Activated CD4-positive, CD25-positive, alpha-beta regulatory T cell (primary cell): ENCODE measurements at regions not wholly inside any gene's neighbourhood (a gene's known extent, or its start where the extent isn't known, plus 50 kb on each side); places are given as distances from the start of the nearest gene placed in this dataset.
"Not testable (repeated sequence)": the region's sequence is repeated elsewhere in the genome, so short reads cannot be mapped to it uniquely, and the experiment has no call there.

ENCODE experiments used
- DNase-seq, 4 experiments: peaks; one replicate each; lab custom pipeline; 2025; lab: John Stamatoyannopoulos, UW

DNA sequence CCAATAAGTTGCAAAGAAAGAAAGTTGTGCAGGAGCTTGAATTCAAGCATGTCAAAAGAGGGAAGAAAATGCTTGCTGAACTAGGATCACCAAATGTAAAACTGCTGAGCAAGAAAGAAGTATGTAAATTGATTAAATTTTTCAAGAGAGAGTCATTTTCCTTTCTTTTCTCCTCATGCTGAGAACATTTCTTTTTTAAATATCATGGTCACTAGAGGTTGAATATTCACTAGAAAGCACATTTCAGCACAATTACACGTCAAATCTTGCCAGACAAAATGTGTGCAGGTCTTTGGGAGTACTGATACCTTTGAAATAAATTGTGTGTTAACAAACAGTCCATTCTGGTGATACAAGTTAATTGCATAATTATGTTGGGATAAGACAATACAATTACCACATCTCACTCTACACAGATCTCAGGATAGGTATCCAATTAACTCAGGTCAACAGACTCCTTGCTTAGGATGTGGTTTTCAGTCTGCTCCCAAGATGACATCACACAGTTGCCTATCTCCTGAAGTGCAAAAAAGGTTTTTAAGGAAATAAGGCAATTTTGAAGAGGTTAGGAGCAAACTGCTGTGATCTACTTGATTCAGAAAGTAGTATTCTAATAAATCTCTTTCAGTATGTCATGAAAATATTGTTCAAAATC lies 862.2 kb downstream of the RPS29 start:
- no peak for DNase-seq

DNA sequence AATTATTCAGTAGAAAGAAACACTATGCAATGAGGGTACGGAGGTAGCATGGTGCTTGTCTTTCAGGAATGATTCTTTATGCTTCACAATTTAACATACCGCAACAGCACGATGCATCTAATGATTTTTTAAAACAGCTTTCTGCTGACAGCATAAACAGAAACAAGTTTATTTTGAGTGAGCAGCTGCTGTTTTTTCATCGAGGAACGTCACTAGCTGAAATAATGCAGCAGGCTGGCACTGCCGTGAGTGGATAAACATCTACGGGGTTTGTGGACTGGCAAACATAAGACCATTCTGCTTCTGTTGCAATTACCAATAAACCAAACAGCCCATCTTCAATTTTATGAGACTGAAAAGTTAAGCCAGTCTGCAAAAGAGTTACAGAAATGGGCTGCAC lies 871.8 kb downstream of the RPS29 start:
- no peak for DNase-seq

DNA sequence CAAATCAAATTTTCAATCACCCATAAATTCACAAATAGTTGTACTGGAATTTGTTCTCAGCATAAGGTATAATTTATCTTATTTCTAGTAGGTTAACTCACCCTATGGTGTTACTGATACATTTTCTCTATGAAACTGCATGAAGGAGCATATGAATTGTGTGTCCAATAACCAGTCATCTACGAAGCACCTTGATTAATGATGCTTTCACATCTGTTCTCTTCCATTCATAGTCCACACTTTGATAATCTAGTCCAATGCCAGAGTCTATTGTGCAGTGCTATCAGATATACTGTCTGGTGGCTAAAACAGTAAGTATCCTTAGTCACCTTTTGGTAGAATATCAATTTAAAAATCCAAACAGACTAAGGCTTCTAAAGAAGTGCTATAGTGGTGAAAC lies 876.0 kb downstream of the RPS29 start:
- DNase-seq, result no peak

DNA sequence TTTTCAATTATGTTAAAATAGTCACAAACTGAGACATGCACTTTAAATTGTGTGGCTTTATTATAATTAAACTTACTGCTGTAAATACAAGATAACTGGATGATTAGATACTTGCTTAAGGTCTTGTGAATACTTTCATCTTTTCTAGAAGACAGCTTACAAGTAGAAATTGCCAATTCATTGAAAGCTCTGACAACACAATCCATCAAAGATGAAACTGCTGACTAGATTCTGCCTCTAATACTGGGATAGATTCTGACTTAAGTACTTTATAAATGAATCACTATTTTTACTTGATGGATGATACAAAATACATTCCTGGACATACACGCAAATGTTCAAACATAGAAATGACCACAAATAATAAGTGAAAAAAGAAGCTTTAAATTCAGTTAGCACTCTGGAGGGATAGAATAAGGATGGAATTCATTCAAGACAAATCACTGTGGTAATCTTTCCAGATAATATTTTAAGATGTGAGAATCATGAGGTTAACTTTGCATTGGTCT lies 876.8 kb downstream of the RPS29 start:
- no peak for DNase-seq

DNA sequence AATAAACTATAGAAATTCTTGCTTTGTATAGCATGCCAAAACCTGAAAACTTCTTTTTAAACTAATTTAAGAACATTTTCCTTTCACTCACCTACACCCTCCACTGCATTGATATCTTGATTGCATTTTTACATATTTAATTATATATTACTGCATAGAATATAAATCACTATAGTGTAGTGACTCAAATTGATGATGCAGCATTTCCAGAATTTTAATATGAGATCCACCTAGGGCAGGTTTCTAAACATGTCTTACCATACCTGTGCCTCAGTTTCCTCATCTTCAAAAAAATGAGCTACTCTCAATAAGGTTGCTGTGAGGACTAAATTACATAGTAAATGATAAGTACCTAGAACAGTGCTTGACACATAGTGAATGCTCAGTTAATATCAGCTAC lies 881.5 kb downstream of the RPS29 start:
- DNase-seq, result no peak

DNA sequence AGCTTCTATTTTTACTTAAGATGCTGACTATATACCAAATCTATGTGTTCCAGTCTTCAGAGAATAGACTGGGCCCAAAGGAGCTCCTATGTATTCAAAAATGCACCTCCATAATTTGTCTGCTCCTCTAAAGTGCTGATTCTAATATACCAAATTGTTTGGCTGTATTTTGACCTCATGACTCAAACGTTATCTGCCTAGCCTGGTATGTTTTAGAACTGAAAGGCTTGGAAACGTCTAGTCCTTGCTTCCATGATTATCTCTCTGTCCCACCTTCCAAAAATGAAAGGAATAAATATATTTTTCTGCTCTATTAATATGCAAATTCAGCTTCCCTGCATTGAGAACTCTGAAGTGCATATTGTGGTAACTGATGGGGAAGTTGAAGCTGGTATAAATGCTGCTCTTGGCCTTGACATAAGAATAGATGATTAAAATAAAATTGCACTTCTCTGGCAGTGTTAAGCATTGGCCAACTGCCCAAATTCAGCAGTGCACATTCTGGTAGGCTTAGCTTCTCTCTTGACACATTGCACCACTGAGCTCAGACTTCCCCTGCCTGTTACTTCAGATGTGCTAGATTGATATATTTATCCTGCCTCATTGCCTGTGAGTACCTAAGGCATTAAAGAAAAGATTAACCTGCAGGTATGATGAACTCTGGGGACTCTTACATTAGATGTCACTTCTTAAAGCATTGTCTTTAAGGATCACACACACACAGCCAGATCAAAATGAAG lies 882.3 kb downstream of the RPS29 start:
- DNase-seq, result no peak

DNA sequence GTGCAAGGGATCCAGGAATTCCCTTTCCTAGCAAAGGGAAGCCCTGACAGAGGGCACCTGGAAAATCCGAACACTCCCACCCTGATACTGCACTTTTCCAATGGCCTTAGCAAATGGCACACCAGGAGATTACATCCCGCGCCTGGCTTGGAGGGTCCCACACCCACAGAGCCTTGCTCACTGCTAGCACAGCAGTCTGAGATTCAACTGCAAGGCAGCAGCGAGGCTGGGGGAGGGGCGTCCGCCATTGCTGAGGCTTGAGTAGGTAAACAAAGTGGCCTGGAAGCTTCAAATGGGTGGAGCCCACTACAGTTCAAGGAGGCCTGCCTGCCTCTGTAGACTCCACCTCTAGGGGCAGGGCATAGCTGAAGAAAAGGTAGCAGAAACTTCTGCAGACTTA lies 888.8 kb downstream of the RPS29 start:
- not testable (repeated sequence) for DNase-seq

DNA sequence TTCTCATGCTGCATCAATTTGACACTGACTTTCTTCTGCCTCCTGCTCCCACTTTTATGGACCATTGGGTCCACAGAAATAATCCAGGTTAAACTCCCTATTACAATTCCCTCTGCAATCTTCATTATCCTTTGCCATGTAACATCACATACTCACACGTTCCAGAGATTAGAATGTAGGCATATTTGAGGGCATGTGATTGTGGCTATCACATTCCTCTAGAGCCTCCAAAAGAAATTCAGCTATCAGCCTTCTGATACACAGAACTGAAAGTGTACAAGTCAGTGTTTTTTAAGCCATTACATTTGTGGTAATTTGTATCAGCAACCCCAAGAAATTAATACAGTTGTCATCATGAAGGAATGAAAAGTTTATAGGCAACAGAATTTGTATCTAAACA lies 892.4 kb downstream of the RPS29 start:
- DNase-seq, result no peak

DNA sequence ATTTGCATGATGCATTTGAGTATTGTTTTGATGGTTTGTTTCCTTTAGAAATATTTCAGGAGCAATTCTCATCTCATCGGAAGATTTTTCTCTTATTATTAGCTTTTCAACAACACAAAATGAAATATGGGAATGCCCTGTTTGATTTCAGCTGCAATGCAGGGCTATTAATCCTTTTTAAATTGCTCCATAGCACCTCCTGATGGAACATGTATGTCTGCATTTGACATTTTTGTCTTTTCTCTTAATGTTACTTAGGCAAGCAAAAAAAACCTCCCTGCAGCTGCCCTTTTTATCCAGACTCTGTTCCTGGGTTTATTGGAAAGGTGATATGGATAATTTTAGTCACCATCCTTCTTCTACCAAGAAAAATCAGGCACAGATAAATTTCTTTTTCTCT lies 895.8 kb downstream of the RPS29 start:
- no peak for DNase-seq

DNA sequence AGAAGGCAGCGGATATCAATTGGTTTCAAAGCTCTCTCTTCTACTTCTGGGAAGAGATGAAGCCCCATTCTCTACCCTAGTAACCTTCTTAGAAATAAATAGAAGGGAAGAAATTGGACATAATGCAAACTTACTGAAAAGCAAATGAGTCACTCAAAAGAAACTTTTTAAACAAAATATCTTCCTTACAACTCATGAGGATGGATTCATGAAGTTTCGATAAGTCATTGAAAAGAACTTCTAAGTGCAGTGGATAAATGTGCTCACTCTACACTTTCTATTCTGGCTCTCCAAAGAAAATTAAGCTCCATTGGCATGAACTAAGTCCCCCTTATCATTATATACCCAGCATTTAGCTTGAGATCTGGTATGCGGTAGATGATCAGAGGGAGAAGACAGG lies 899.5 kb downstream of the RPS29 start:
- no peak for DNase-seq

DNA sequence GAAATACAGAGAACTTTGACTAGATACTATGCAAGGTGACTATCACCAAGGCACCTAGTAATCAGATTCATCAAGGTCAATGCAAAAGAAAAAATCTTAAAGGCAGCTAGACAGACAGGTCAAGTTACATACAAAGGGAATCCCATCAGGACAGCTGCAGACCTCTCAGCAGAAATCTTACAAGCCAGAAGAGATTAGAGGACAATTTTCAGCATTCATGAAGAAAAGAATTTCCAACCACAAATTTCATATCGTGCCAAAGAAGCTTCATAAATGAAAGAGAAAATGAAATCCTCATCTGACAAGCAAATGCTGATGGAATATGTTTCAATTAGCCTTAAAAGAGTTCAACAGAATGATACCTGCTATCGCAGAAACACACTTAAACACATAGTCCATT lies 913.7 kb downstream of the RPS29 start:
- no peak for DNase-seq

DNA sequence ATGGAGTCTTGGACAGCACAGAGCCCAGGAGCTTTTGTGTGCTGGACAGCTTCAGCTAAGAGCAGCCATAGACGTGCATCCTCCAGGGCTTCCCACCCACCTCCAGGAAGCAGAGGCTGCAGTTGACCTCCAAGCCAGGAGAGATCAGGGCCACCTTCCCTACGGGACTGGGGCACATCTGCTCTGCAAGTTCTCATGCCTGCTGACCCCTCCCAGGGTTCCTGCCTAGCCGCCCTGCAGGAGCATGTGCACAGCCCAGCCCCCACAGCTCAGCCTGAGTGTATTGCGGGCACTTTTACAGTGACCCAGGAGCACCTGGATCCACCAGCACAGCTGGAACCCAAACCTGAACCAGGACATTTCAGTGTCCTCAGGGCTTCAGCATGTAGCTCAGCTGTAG lies 915.2 kb downstream of the RPS29 start:
- DNase-seq, result no peak

DNA sequence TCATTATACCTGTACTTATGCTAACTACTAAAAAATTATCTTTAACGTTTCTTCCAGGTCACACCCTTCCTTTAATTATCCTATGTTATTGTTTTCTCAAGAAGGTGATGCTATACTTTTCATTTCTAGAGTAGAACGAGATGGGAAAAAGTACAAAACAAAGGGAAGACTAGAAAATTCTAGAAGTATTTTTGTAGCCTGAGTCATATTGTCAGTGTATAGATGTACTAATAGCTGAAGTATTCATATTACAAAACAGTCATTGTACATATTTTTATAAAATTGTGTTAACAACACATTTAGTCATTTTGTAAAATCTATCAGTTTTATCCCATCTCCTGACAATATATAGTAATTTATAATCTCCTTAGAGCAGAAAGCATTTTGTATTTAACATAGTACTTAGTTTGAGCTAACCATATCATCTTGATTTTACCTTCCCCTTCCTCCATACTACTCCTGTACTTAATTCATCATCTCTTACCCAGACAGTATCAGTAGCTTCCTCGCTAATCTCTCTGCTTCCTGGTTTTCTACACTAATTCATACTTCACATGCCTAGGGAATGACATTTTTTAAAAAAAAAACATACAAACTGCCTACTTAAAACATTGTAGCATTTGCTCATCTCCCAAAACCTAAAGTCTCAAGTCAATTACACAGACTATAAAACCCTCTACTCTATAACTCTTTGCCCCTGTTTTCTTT lies 920.9 kb downstream of the RPS29 start:
- no peak for DNase-seq

DNA sequence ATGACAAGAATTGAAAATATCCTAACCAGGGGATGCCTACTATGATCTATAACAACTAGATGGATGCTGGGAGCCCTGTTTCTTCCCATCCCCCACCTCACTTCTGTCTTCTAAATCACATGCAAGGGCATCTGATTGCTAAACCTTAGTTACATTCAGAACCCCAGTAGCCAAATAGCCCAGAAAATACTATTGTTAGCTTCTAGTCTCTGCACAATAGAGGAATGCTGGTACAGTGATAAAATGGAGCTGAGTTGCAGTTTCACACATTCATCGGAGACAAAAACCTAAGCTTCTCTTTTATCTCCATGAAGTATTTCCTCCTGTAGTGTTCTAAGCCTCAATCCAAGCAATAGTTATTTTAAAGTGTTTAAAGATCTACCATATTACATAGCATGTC lies 942.9 kb downstream of the RPS29 start:
- DNase-seq, result no peak

DNA sequence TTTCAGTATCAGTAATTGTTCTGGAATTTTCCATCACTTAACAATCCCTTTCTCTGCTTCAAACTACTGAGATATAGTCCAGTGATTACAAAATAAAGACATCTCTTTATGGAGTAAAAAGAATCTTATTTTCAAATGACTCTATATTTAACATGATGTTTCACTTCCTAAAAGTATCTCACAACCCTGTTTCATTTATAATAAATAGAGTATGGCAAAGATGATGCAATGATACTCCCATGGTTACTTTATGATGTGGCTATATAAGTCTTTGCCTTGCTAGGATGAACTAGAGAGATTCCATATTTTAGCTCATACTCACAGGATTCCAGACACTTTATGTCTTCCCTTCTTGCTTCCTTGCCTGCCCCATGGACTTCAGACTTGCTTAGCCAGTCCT lies 953.5 kb upstream of the MDGA2 start:
- no peak for DNase-seq

DNA sequence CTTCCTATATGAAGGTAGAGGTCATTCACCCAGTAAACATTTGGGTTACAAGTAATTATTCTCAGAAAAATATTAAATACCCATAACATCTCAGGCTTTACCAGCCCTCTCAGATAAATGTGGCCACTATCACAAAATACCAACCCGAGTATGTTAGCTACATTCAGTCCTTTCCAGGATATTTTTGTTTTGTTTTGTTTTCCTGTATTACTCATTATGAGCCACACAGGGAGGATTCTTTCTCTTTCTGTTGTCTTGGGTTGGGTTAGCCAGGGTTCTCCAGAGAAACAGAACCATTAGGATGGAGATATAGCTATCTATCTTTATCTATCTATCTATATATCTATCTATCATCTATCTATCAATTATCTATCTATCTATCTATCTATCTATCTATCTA lies 947.6 kb upstream of the MDGA2 start:
- DNase-seq, result no peak

DNA sequence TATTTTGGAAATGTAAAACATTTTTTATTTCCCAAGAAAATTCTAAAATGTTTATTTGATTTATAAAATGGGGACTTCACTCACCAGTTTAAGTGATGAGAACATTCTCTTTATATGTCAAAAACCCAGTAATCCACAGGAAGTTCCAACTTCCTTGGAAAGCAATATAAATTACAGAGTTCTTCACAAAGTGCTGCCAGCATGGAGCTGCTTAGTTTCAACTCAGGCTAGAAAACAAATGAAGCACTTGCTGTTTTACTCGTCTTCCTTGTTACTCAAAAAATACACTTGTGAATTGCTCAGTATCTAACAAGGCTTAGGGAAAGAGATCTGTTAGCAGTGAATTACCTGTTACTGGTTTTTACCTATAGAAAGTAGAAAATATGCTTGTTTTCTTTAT lies 942.7 kb upstream of the MDGA2 start:
- DNase-seq, result no peak

DNA sequence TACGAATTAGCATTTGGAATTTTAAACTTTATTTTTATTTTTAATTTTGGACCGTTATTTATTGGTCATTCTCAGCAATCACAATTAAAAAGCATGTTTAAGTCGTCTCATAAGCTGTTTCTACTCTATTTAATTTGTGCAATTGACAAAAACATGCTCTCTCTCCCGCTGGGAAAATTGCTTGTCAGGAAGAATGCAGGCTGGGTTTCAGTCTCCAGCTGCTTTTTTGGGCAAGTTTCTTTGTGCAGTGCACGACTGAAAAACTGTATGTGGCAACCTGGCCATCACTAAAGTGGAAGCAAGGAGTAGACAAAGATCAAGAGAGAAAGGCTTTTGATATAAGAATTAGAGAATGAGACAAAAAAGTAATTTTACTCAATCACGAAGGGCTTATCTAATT lies 941.5 kb upstream of the MDGA2 start:
- DNase-seq, result no peak

DNA sequence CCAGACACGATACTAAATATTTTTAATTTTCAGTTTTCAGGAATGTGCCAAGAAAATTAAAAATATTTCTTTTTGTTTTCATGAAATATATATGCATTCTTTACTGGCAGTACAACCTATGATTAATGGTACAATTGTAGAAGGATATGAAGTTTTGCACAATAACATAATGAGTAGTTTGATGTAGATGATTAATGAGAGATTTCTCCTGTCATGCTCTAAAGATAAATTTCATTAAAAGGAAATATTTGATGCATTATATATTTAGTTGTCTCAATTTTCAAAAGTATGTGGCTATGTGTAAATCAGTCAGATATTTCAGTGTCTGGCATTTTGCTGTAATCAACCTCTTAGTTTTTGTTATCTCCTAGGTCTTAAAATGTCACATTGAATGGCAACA lies 940.2 kb upstream of the MDGA2 start:
- DNase-seq, result no peak

DNA sequence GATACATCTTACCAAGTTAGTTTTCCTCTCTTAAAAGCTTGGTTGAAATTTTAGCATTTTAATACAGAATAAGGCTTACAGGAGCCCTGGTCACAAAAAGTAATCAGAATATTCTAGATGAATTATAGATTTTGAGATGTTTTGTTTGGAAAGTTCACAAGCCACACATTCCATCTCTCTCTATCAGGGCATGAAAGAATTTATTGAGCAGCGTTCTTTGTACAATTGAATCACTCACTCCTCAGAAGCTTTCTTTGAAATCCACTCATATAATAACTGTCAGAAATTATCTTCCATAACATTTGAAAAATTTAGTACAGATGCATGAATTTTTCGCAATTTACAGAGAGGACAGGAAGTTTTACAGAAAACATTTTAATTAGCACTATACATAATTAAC lies 938.6 kb upstream of the MDGA2 start:
- no peak for DNase-seq

DNA sequence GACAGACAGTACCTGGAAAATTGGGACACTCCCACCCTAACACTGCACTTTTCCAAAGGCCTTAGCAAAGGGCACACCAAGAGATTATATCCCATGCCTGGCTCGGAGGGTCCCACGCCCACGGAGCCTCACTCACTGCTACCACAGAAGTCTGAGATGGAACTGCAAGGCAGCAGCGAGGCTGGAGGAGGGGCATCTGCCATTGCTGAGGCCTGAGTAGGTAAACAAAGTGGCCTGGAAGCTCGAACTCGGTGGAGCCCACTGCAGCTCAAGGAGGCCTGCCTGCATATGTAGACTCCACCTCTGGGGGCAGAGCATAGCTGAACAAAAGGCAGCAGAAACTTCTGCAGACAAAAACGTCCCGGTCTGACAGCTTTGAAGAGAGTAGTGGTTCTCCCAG lies 931.6 kb upstream of the MDGA2 start:
- not testable (repeated sequence) for DNase-seq

DNA sequence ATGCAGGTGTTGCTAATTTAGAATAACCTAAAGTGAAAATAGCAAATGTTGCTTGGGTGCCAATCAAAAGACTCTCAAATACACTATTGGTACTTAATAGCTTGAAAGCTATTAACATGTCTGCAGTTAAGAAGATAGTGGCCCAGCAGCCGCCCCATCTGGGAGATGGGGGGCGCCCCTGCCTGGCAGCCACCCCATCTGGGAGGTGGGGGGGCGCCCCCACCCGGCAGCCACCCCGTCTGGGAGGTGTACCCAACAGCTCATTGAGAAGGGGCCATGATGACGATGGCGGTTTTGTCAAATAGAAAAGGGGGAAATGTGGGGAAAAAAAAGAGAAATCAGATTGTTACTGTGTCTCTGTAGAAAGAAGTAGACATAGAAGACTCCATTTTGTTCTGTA lies 923.1 kb upstream of the MDGA2 start:
- no peak for DNase-seq

DNA sequence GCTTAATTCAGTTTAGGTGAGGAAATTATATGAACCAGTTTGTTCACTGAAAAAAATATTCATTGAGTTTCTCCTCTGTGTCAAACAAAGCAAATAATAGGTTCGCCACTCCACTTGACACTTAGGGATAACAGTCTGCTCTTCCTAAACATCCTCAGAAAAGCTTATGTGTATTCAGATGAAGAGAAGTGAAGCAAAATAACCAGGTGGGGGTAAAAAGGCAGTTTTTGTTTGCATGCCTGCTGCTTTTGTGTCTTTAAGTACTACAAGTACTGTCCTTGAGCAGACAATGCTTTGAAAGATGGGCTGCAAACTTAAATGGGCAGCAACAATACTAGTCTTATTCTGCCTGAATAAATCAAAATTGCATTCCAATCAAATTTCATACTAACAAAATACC lies 910.7 kb upstream of the MDGA2 start:
- DNase-seq, result no peak
